Spleen (tissue), 7 donors: ENCODE measurements at regions not wholly inside any gene's neighbourhood (a gene's known extent, or its start where the extent isn't known, plus 50 kb on each side); places are given as distances from the start of the nearest gene placed in this dataset.

Experiments used
- POLR2A ChIP-seq, 3 donors: fragments of 450-650 bp; IDR thresholded peaks; one replicate each; pipeline ENCODE4 v1.5.1; 2017; ENCODE audit warnings: antibody characterized with exemption in 3 of 3, mild to moderate bottlenecking in 1 of 3
- POLR2AphosphoS5 ChIP-seq, 3 donors: sonication (generic); formaldehyde crosslinking; IDR thresholded peaks; one replicate each; pipeline ENCODE4 v1.5.1; 2017; ENCODE audit warnings: antibody characterized with exemption in 3 of 3
- TF ChIP-seq, protein P1 (sequence below), 11 experiments: fragments of 200-600 bp in 7 of 11; fragments of 450-650 bp in 4 of 11; sonication (generic) in 4 of 11; IDR thresholded peaks in 8 of 11; conservative IDR thresholded peaks in 3 of 11; 1 replicate in 7 of 11; 2 replicates in 4 of 11; pipeline versions ENCODE4 v1.4.0 to v1.8.0; 2016 to 2021; ENCODE audit warnings: antibody characterized with exemption in 11 of 11, inconsistent platforms in 4 of 11, mild to moderate bottlenecking in 1 of 11
- donor health status: DM: no; HTN: no; CAD: no; lungs with moderate emphysema.
- donor health status: DM: no; HTN: no; CAD: no.
- donor health status: DM: no; HTN: no; CAD: no.

DNA sequence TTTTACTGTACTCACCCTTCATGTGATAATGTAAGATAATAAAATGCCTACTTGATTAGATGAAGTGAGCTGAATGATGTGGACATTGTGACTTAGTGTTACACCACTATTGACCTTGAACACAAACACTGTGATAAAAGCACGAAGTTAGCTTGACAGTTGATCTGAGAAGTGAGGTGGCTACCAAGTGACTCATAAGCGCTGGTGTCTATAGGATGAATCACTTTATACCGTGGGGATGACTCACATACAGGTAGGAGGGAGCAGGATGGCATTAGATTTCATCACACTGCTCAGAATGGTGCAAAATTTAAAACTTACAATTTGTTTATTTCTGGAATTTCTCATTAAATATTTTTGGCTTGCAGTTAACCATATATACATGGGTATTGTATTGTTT lies 174.7 kb upstream of the CNTN3 start:
- TF ChIP-seq POLR2AphosphoS5 (IDR thresholded peaks at IDR 0.05): no peak
- TF ChIP-seq, protein P1, sequence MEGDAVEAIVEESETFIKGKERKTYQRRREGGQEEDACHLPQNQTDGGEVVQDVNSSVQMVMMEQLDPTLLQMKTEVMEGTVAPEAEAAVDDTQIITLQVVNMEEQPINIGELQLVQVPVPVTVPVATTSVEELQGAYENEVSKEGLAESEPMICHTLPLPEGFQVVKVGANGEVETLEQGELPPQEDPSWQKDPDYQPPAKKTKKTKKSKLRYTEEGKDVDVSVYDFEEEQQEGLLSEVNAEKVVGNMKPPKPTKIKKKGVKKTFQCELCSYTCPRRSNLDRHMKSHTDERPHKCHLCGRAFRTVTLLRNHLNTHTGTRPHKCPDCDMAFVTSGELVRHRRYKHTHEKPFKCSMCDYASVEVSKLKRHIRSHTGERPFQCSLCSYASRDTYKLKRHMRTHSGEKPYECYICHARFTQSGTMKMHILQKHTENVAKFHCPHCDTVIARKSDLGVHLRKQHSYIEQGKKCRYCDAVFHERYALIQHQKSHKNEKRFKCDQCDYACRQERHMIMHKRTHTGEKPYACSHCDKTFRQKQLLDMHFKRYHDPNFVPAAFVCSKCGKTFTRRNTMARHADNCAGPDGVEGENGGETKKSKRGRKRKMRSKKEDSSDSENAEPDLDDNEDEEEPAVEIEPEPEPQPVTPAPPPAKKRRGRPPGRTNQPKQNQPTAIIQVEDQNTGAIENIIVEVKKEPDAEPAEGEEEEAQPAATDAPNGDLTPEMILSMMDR (IDR thresholded peaks at IDR 0.05 in 8 of 11, conservative IDR thresholded peaks at IDR 0.05 in 3 of 11): no peak
- no peak for TF ChIP-seq POLR2A (IDR thresholded peaks at IDR 0.05)
